H9 (cell line): ENCODE measurements at regions not wholly inside any gene's neighbourhood (a gene's known extent, or its start where the extent isn't known, plus 50 kb on each side); places are given as distances from the start of the nearest gene placed in this dataset.

ENCODE experiments used
- DNase-seq: peaks from one replicate; pipeline ENCODE4 v3.0.0-alpha.2; 2017
- H2AFZ ChIP-seq: one replicate; pipeline ENCODE4 v1.6.1; 2013; ENCODE audit warnings: mild to moderate bottlenecking, low read length, control low read depth, moderate library complexity
- H2AK5ac ChIP-seq: 2 replicates; pipeline ENCODE4 v1.6.1; 2013; ENCODE audit warnings: low read length, control low read depth, mixed read lengths; ENCODE audit not compliant: insufficient read length
- H2BK120ac ChIP-seq: one replicate; pipeline ENCODE4 v1.6.1; 2013; ENCODE audit warnings: low read depth, mild to moderate bottlenecking, low read length, control low read depth, inconsistent platforms; ENCODE audit not compliant: poor library complexity, severe bottlenecking
- H2BK12ac ChIP-seq: 2 replicates; pipeline ENCODE4 v1.6.1; 2013; ENCODE audit warnings: low read length, control low read depth, mixed read lengths, low read depth; ENCODE audit not compliant: insufficient read length
- H2BK15ac ChIP-seq: 2 replicates; pipeline ENCODE4 v1.6.1; 2013; ENCODE audit warnings: low read depth, low read length, control low read depth
- H2BK20ac ChIP-seq: one replicate; pipeline ENCODE4 v1.6.1; 2013; ENCODE audit warnings: low read depth, mild to moderate bottlenecking, low read length, control low read depth, inconsistent platforms; ENCODE audit not compliant: poor library complexity, severe bottlenecking
- H2BK5ac ChIP-seq: 2 replicates; pipeline ENCODE4 v1.6.1; 2013; ENCODE audit warnings: low read length, control low read depth, mixed read lengths; ENCODE audit not compliant: insufficient read length
- H3K14ac ChIP-seq: 2 replicates; pipeline ENCODE4 v1.6.1; 2013; ENCODE audit warnings: low read length, control low read depth; ENCODE audit not compliant: insufficient read depth
- H3K18ac ChIP-seq: 2 replicates; pipeline ENCODE4 v1.6.1; 2013; ENCODE audit warnings: low read depth, mild to moderate bottlenecking, mixed read lengths, low read length, control low read depth; ENCODE audit not compliant: insufficient read length
- H3K23ac ChIP-seq: 2 replicates; pipeline ENCODE4 v1.6.1; 2013; ENCODE audit warnings: low read length, control low read depth, mixed read lengths, low read depth; ENCODE audit not compliant: insufficient read length
- H3K23me2 ChIP-seq: 2 replicates; pipeline ENCODE4 v1.6.1; 2013; ENCODE audit warnings: low read depth, mild to moderate bottlenecking, mixed read lengths, low read length, control low read depth; ENCODE audit not compliant: insufficient read length, poor library complexity, severe bottlenecking
- H3K27ac ChIP-seq: 2 replicates; pipeline ENCODE4 v1.5.1; 2013; ENCODE audit warnings: low read length, control low read depth, mixed read lengths, low read depth; ENCODE audit not compliant: insufficient read length
- H3K27me3 ChIP-seq: 2 replicates; pipeline ENCODE4 v1.6.1; 2013; ENCODE audit warnings: low read length, control low read depth, inconsistent platforms; ENCODE audit not compliant: insufficient read depth
- H3K4ac ChIP-seq: 2 replicates; pipeline ENCODE4 v1.6.1; 2013; ENCODE audit warnings: low read depth, mild to moderate bottlenecking, control low read depth, inconsistent platforms, low read length, moderate library complexity
- H3K4me1 ChIP-seq: 2 replicates; pipeline ENCODE4 v1.6.1; 2013; ENCODE audit warnings: low read length, control low read depth, inconsistent platforms; ENCODE audit not compliant: insufficient read depth
- H3K4me2 ChIP-seq: 2 replicates; pipeline ENCODE4 v1.6.1; 2013; ENCODE audit warnings: low read length, control low read depth, mixed read lengths; ENCODE audit not compliant: insufficient read length, insufficient read depth
- H3K56ac ChIP-seq: 2 replicates; pipeline ENCODE4 v1.6.1; 2013; ENCODE audit warnings: low read depth, mild to moderate bottlenecking, mixed read lengths, low read length, control low read depth; ENCODE audit not compliant: insufficient read length
- H3K79me1 ChIP-seq: 2 replicates; pipeline ENCODE4 v1.6.1; 2013; ENCODE audit warnings: low read depth, mild to moderate bottlenecking, moderate library complexity, low read length, control low read depth, inconsistent platforms; ENCODE audit not compliant: insufficient read depth, poor library complexity, severe bottlenecking
- H3K79me2 ChIP-seq: 2 replicates; pipeline ENCODE4 v1.6.1; 2013; ENCODE audit warnings: low read length, control low read depth, inconsistent platforms; ENCODE audit not compliant: insufficient read depth
- H3K9ac ChIP-seq: 2 replicates; pipeline ENCODE4 v1.6.1; 2013; ENCODE audit warnings: low read length, control low read depth, mixed read lengths; ENCODE audit not compliant: insufficient read length; ENCODE audit errors: extremely low read depth
- H3K9me3 ChIP-seq: one replicate; pipeline ENCODE4 v1.6.1; 2013; ENCODE audit warnings: low read depth, low read length, inconsistent platforms; ENCODE audit not compliant: control insufficient read depth
- H3T11ph ChIP-seq: one replicate; pipeline ENCODE4 v1.6.1; 2013; ENCODE audit warnings: mild to moderate bottlenecking, low read length, control low read depth, inconsistent platforms
- H4K20me1 ChIP-seq: one replicate; pipeline ENCODE4 v1.6.1; 2013; ENCODE audit not compliant: control insufficient read depth, insufficient read length, insufficient read depth
- H4K5ac ChIP-seq: 2 replicates; pipeline ENCODE4 v1.6.1; 2013; ENCODE audit warnings: low read depth, mild to moderate bottlenecking, mixed read lengths, low read length, control low read depth; ENCODE audit not compliant: insufficient read length
- H4K8ac ChIP-seq: replicated peaks from 2 replicates; pipeline ENCODE4 v1.6.1; 2013; ENCODE audit warnings: low read length, control low read depth, mixed read lengths, low read depth; ENCODE audit not compliant: insufficient read length
- H4K91ac ChIP-seq: 2 replicates; pipeline ENCODE4 v1.6.1; 2013; ENCODE audit warnings: low read depth, mild to moderate bottlenecking, moderate library complexity, mixed read lengths, low read length, control low read depth; ENCODE audit not compliant: insufficient read length
- H3K27ac Mint-ChIP-seq, 3 experiments: 2 replicates in 2 of 3; 3 replicates in 1 of 3; pipeline ENCODE4 v1.8.0; 2020 to 2021; ENCODE audit warnings: mixed read lengths in 3 of 3, mild to moderate bottlenecking in 1 of 3, moderate library complexity in 1 of 3
- H3K27me3 Mint-ChIP-seq: 2 replicates; pipeline ENCODE4 v1.8.0; 2021; ENCODE audit warnings: low read depth, mild to moderate bottlenecking, moderate library complexity, mixed read lengths
- H3K36me3 Mint-ChIP-seq, 3 experiments: 2 replicates in 2 of 3; 3 replicates in 1 of 3; pipeline ENCODE4 v1.8.0; 2020 to 2021; ENCODE audit warnings: low read depth in 3 of 3, mixed read lengths in 3 of 3; ENCODE audit not compliant: insufficient read depth in 1 of 3
- H3K4me1 Mint-ChIP-seq, 2 experiments: 2 replicates each; pipeline ENCODE4 v1.8.0; 2020; ENCODE audit warnings: mixed read lengths in 2 of 2
- H3K4me3 Mint-ChIP-seq, 2 experiments: 2 replicates in 1 of 2; 3 replicates in 1 of 2; pipeline ENCODE4 v1.8.0; 2020 to 2021; ENCODE audit warnings: mild to moderate bottlenecking in 2 of 2, mixed read lengths in 2 of 2, moderate library complexity in 1 of 2
- H3K9me3 Mint-ChIP-seq, 2 experiments: 2 replicates in 1 of 2; 3 replicates in 1 of 2; pipeline ENCODE4 v1.8.0; 2020; ENCODE audit warnings: mild to moderate bottlenecking in 2 of 2, mixed read lengths in 2 of 2, moderate library complexity in 1 of 2
- WGBS: extraction: QIAGEN DNeasy Blood & Tissue Kit; methylation state at CpG from one replicate; pipeline ENCODE4 v1.1.7; 2013; ENCODE audit warnings: missing lambda C conversion rate, low lambda C conversion rate, mixed read lengths; ENCODE audit not compliant: insufficient read length; ENCODE audit errors: extremely low coverage; 5-methylcytosine and 5-hydroxymethylcytosine counted together
- TF ChIP-seq, protein P1 (sequence below): fragments of 200-600 bp; sonication (generic); conservative IDR thresholded peaks from 3 replicates; pipeline ENCODE4 v1.8.0; 2021; ENCODE audit warnings: antibody characterized with exemption, mild to moderate bottlenecking

DNA sequence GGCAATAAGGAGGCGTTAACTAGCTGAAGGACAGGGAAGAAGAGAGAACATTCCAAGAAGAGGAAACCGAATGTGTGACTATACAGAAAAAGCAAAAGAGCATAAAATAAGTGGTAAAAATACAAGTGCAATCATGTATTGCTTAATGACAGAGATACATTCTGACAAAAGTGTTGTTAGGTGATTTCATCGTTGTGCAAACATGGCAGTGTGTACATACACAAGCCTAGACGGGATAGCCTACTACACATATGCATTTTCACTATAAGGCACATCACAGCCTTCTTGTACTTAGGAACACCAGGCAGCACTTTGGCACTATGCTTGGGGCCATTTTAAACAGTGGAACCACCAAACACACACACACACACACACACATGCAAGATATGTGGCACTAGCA, 299.3 kb downstream of the BCAT1 start:
- Histone ChIP-seq H3T11ph (no peak overlapping the region), H3K79me2 (no peaks in the 10 kb centered on the region), H2BK15ac (no peak overlapping the region), H3K4me2 (no peak overlapping the region), H3K14ac (no peak overlapping the region), H2AFZ (no peak overlapping the region), H3K18ac (no peak overlapping the region), H3K23me2 (no peaks in the 10 kb centered on the region), H3K9ac (no peak overlapping the region), H4K5ac (no peak overlapping the region), H3K56ac (no peak overlapping the region), H2AK5ac (no peak overlapping the region), H3K23ac (no peak overlapping the region), H3K4me1 (no peaks in the 10 kb centered on the region), H3K27me3 (no peaks in the 10 kb centered on the region; the same call in 1 of the 2 replicates), H2BK20ac (no peak overlapping the region), H4K20me1 (no peaks in the 10 kb centered on the region), H3K27ac (no peak overlapping the region), H2BK5ac (no peak overlapping the region), H2BK120ac (no peak overlapping the region), H4K8ac (no peak overlapping the region), H3K79me1 (no peaks in the 10 kb centered on the region), H4K91ac (no peak overlapping the region), H3K4ac (no peak overlapping the region), H3K9me3 (no peaks in the 10 kb centered on the region), H2BK12ac (no peak overlapping the region)
- no peak overlapping the region for H3K4me3 Mint-ChIP-seq
- H3K27ac Mint-ChIP-seq = no peak overlapping the region
- no peaks in the 10 kb centered on the region for H3K4me1 Mint-ChIP-seq
- TF ChIP-seq, protein P1, sequence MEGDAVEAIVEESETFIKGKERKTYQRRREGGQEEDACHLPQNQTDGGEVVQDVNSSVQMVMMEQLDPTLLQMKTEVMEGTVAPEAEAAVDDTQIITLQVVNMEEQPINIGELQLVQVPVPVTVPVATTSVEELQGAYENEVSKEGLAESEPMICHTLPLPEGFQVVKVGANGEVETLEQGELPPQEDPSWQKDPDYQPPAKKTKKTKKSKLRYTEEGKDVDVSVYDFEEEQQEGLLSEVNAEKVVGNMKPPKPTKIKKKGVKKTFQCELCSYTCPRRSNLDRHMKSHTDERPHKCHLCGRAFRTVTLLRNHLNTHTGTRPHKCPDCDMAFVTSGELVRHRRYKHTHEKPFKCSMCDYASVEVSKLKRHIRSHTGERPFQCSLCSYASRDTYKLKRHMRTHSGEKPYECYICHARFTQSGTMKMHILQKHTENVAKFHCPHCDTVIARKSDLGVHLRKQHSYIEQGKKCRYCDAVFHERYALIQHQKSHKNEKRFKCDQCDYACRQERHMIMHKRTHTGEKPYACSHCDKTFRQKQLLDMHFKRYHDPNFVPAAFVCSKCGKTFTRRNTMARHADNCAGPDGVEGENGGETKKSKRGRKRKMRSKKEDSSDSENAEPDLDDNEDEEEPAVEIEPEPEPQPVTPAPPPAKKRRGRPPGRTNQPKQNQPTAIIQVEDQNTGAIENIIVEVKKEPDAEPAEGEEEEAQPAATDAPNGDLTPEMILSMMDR = no peak
- no peaks in the 10 kb centered on the region for H3K27me3 Mint-ChIP-seq
- H3K36me3 Mint-ChIP-seq = no peaks in the 10 kb centered on the region
- WGBS = no CpG with 5 or more reads among the region's 4 CpGs
- DNase-seq = no peak
- no peaks in the 10 kb centered on the region for H3K9me3 Mint-ChIP-seq
